A549 (cell line): ENCODE measurements at regions not wholly inside any gene's neighbourhood (a gene's known extent, or its start where the extent isn't known, plus 50 kb on each side); places are given as distances from the start of the nearest gene placed in this dataset.

Experiments used
- BHLHE40 ChIP-seq: IDR thresholded peaks from 2 replicates; pipeline ENCODE4 v1.6.1; 2012; ENCODE audit warnings: low read depth, low read length, inconsistent platforms
- CHD2 ChIP-seq: fragments of 150-350 bp; IDR thresholded peaks from 2 replicates; pipeline ENCODE4 v1.6.1; 2014; ENCODE audit warnings: low read length; ENCODE audit not compliant: partially characterized antibody
- ESRRA ChIP-seq: fragments of 150-350 bp; IDR thresholded peaks from 2 replicates; pipeline ENCODE4 v1.6.1; 2014; ENCODE audit warnings: mild to moderate bottlenecking, low read length, borderline replicate concordance
- JUN ChIP-seq, 2 experiments: fragments of >200 bp; sonication (Bioruptor Twin); formaldehyde crosslinking; IDR thresholded peaks; 2 replicates in 1 of 2; 3 replicates in 1 of 2; pipeline ENCODE4 v1.6.1; 2016 to 2017
- KDM1A ChIP-seq: fragments of 200-600 bp; sonication (generic); IDR thresholded peaks from 2 replicates; pipeline ENCODE4 v1.6.1; 2016; ENCODE audit warnings: low read depth, mild to moderate bottlenecking
- KDM5A ChIP-seq: fragments of 200-600 bp; sonication (generic); IDR thresholded peaks from 2 replicates; pipeline ENCODE4 v1.6.1; 2016; ENCODE audit warnings: antibody characterized with exemption, mild to moderate bottlenecking
- POLR2A ChIP-seq: IDR thresholded peaks from 2 replicates; pipeline ENCODE4 v1.6.1; 2012; ENCODE audit warnings: mild to moderate bottlenecking, low read length
- POLR2AphosphoS2 ChIP-seq: conservative IDR thresholded peaks from 2 replicates; pipeline ENCODE4 v1.6.1; 2012; ENCODE audit warnings: low read length, improper control_type of control experiment, inconsistent platforms
- RFX5 ChIP-seq: fragments of 450-650 bp; IDR thresholded peaks from 2 replicates; pipeline ENCODE4 v1.7.1; 2014; ENCODE audit warnings: antibody characterized with exemption, mild to moderate bottlenecking, moderate library complexity
- ZSCAN20 ChIP-seq: fragments of 250-450 bp; sonication (Bioruptor Pico); IDR thresholded peaks from 2 replicates; pipeline ENCODE4 v1.8.0; 2022; ENCODE audit warnings: mild to moderate bottlenecking, moderate library complexity
- TF ChIP-seq, protein P1 (sequence below): fragments of 250-450 bp; sonication (Bioruptor Pico); IDR thresholded peaks from 2 replicates; pipeline ENCODE4 v1.5.0; 2021; ENCODE audit warnings: mild to moderate bottlenecking, moderate library complexity, borderline replicate concordance
- TF ChIP-seq, protein P2 (sequence below): fragments of >200 bp; sonication (Bioruptor Twin); formaldehyde crosslinking; IDR thresholded peaks from 3 replicates; pipeline ENCODE4 v1.5.1; 2016

DNA sequence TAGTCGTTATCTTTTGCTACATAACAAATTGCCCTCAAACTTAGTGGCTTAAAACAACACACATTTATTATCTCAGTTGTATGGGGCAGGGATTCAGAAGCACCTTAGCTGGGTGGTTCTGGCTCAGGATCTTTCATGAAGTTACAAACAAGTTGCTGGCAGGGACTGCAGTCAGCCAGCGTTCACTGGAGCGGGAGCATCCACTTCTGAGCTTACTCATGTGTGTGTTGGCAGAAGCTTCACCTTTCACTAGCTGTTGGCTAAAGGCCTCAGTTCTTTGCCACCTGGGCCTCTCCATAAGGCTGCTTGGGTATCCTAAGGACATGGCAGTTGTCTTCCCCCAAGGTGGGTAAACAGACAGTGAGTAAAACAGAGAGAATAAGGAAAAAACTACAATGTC, 365.7 kb downstream of the RPS29 start:
- TF ChIP-seq POLR2AphosphoS2 (no peak), ESRRA (no peak), BHLHE40 (no peak), JUN (IDR thresholded peaks at IDR 0.05) (no peak), ZSCAN20 (CRISPR knock-in tag) (no peak), RFX5 (no peak), POLR2A (no peak), CHD2 (no peak), KDM1A (no peak), KDM5A (no peak)
- TF ChIP-seq, protein P1, sequence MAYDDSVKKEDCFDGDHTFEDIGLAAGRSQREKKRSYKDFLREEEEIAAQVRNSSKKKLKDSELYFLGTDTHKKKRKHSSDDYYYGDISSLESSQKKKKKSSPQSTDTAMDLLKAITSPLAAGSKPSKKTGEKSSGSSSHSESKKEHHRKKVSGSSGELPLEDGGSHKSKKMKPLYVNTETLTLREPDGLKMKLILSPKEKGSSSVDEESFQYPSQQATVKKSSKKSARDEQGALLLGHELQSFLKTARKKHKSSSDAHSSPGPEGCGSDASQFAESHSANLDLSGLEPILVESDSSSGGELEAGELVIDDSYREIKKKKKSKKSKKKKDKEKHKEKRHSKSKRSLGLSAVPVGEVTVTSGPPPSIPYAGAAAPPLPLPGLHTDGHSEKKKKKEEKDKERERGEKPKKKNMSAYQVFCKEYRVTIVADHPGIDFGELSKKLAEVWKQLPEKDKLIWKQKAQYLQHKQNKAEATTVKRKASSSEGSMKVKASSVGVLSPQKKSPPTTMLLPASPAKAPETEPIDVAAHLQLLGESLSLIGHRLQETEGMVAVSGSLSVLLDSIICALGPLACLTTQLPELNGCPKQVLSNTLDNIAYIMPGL (CRISPR knock-in tag): no peak
- TF ChIP-seq, protein P2, sequence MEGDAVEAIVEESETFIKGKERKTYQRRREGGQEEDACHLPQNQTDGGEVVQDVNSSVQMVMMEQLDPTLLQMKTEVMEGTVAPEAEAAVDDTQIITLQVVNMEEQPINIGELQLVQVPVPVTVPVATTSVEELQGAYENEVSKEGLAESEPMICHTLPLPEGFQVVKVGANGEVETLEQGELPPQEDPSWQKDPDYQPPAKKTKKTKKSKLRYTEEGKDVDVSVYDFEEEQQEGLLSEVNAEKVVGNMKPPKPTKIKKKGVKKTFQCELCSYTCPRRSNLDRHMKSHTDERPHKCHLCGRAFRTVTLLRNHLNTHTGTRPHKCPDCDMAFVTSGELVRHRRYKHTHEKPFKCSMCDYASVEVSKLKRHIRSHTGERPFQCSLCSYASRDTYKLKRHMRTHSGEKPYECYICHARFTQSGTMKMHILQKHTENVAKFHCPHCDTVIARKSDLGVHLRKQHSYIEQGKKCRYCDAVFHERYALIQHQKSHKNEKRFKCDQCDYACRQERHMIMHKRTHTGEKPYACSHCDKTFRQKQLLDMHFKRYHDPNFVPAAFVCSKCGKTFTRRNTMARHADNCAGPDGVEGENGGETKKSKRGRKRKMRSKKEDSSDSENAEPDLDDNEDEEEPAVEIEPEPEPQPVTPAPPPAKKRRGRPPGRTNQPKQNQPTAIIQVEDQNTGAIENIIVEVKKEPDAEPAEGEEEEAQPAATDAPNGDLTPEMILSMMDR: no peak
